Mononuclear cell (primary cell): ENCODE measurements at regions not wholly inside any gene's neighbourhood (a gene's known extent, or its start where the extent isn't known, plus 50 kb on each side); places are given as distances from the start of the nearest gene placed in this dataset.

Experiments
- H3K27me3 ChIP-seq: 2 replicates; pipeline ENCODE4 v1.6.0; 2011; ENCODE audit warnings: low read length, control low read depth; ENCODE audit not compliant: insufficient read depth
- H3K4me1 ChIP-seq: 2 replicates; pipeline ENCODE4 v1.5.1; 2011; ENCODE audit warnings: mild to moderate bottlenecking, low read length, control low read depth; ENCODE audit not compliant: insufficient read depth
- H3K4me3 ChIP-seq: 2 replicates; pipeline ENCODE4 v1.5.1; 2011; ENCODE audit warnings: mild to moderate bottlenecking, low read length, moderate library complexity
- H3K9me3 ChIP-seq: 2 replicates; pipeline ENCODE4 v1.5.1; 2011; ENCODE audit warnings: low read depth, mild to moderate bottlenecking, control low read depth, low read length

DNA sequence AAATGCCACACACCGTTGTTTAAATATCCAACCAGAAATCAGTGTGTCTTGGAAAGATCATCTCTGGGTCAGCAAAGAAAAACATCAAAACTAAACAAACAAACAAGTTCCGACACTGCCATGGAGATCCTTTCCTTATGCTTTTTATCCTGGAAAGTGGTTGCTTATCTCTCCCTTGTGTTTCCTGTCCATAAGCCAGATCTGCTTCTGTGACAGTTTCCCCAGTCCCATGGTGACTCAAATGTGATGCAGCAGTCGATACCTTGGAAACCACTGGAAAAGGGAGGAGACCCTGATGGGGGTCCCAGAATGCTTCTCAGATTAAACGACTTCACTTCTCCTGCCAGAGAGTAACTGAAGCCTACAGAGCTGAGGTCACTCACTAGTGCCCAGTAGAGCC, 94.7 kb downstream of the DMRTA2 start:
- Histone ChIP-seq H3K27me3 (peaks cover 10% of the 10 kb centered on the region), H3K4me1 (peaks cover 9% of the 10 kb centered on the region), H3K4me3 (no peak overlapping the region), H3K9me3 (no peaks in the 10 kb centered on the region)

DNA sequence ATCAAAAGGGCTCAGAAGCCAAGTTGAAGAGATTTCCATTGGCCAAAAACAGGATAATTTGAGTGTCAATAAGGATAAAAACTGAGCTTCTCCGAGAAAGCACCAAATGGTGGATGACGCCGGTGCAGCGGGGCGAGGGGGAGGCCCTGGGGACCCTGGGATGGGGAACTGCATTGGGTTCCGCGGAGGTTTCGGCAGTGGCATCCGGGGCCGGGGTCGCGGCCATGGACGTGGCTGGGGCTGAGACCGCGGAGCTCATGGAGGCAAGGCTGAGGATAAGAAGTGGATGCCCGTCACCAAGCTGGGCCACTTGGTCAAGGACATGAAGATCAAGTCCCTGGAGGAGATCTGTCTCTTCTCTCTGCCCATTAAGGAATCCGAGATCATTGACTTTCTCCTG, 97.2 kb downstream of the DMRTA2 start:
- Histone ChIP-seq H3K9me3 (no peaks in the 10 kb centered on the region), H3K4me3 (no peak overlapping the region), H3K4me1 (no peaks in the 10 kb centered on the region), H3K27me3 (peaks cover 3% of the 10 kb centered on the region)

GRCh38 chr1:50322579-50322978, 100.7 kb downstream of the DMRTA2 start:
- Histone ChIP-seq H3K27me3 (no peaks in the 10 kb centered on the region), H3K9me3 (no peaks in the 10 kb centered on the region), H3K4me1 (no peaks in the 10 kb centered on the region), H3K4me3 (no peak overlapping the region)

GRCh38 chr1:50318428-50318827, 104.8 kb downstream of the DMRTA2 start:
- no peaks in the 10 kb centered on the region for H3K27me3 ChIP-seq
- no peaks in the 10 kb centered on the region for H3K4me1 ChIP-seq
- H3K9me3 ChIP-seq = no peaks in the 10 kb centered on the region
- H3K4me3 ChIP-seq = no peak overlapping the region

DNA sequence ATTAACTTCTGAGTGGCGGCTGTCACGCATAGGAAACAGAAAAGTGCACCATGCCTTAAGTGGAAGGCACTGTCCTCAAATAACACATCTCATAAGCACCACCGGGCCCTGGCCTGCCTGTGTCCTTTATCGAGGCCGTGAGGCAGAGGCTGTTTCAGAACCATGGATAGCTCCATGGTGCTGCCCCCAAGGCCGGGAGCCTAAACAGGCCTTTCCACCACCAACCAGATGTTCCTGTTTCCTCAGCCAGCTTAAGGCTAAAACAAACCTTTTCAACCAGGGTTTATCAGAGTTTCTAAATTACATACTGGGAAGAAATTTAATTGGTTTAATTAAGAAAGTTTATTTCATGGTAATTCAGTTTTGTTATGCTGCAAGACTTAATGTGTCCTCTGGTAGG, 114.4 kb downstream of the DMRTA2 start:
- Histone ChIP-seq H3K9me3 (no peaks in the 10 kb centered on the region), H3K4me1 (no peaks in the 10 kb centered on the region), H3K27me3 (no peaks in the 10 kb centered on the region), H3K4me3 (no peak overlapping the region)

DNA sequence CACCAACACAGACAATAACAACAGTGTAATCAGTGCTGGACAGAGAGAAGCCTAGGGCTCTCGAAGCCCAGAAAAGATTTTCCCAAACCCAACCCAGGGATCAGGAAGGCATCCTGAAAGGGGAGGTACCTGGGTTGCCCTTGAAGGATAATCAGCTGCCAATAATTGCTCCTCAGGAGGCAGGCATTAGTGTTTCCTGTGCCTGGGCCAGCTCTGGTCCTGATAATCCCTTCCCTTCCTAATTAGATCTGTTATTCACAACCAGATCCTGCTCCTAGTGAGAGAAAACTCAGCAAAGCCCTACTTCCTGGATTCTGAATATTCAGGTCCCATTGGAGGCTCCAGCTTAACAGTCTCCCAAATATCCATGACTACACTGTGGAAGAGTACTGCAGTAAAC, 117.4 kb downstream of the DMRTA2 start:
- no peaks in the 10 kb centered on the region for H3K27me3 ChIP-seq
- H3K4me1 ChIP-seq = no peaks in the 10 kb centered on the region
- H3K4me3 ChIP-seq = no peak overlapping the region
- no peaks in the 10 kb centered on the region for H3K9me3 ChIP-seq

- H3K4me3 ChIP-seq = no peak overlapping the region
- H3K9me3 ChIP-seq = no peaks in the 10 kb centered on the region
- H3K27me3 ChIP-seq = no peaks in the 10 kb centered on the region
- no peaks in the 10 kb centered on the region for H3K4me1 ChIP-seq
These were observed 122.9 kb downstream of the DMRTA2 start for GRCh38 chr1:50300297-50300696.

- no peak overlapping the region for H3K4me3 ChIP-seq
- H3K4me1 ChIP-seq = no peaks in the 10 kb centered on the region
- H3K9me3 ChIP-seq = no peaks in the 10 kb centered on the region
- H3K27me3 ChIP-seq = no peaks in the 10 kb centered on the region
These were observed 127.7 kb downstream of the DMRTA2 start for GRCh38 chr1:50295566-50295965.

GRCh38 chr1:50292276-50292675, 131.0 kb downstream of the DMRTA2 start:
- no peaks in the 10 kb centered on the region for H3K4me1 ChIP-seq
- no peaks in the 10 kb centered on the region for H3K27me3 ChIP-seq
- no peak overlapping the region for H3K4me3 ChIP-seq
- H3K9me3 ChIP-seq = no peaks in the 10 kb centered on the region

GRCh38 chr1:50289495-50289894, 133.7 kb downstream of the DMRTA2 start:
- H3K4me3 ChIP-seq = no peak overlapping the region

GRCh38 chr1:50285994-50286393, 137.2 kb downstream of the DMRTA2 start:
- H3K9me3 ChIP-seq = no peaks in the 10 kb centered on the region
- no peaks in the 10 kb centered on the region for H3K27me3 ChIP-seq
- no peaks in the 10 kb centered on the region for H3K4me1 ChIP-seq
- no peak overlapping the region for H3K4me3 ChIP-seq

More at GRCh38 chr1:50289495-50289894, 133.7 kb downstream of the DMRTA2 start:
- H3K9me3 ChIP-seq = no peaks in the 10 kb centered on the region
- no peaks in the 10 kb centered on the region for H3K4me1 ChIP-seq
- no peaks in the 10 kb centered on the region for H3K27me3 ChIP-seq

- Histone ChIP-seq H3K4me3 (no peak overlapping the region), H3K9me3 (no peaks in the 10 kb centered on the region), H3K27me3 (peaks cover 2% of the 10 kb centered on the region), H3K4me1 (no peaks in the 10 kb centered on the region)
These were observed 143.5 kb downstream of the DMRTA2 start for GRCh38 chr1:50279622-50280330.

GRCh38 chr1:50278961-50279360, 144.3 kb downstream of the DMRTA2 start:
- H3K4me1 ChIP-seq = no peaks in the 10 kb centered on the region
- peaks cover 2% of the 10 kb centered on the region for H3K27me3 ChIP-seq
- no peak overlapping the region for H3K4me3 ChIP-seq
- no peaks in the 10 kb centered on the region for H3K9me3 ChIP-seq

- H3K27me3 ChIP-seq = peaks cover 2% of the 10 kb centered on the region
- H3K4me1 ChIP-seq = no peaks in the 10 kb centered on the region
- H3K4me3 ChIP-seq = no peak overlapping the region
- no peaks in the 10 kb centered on the region for H3K9me3 ChIP-seq
These were observed 144.8 kb downstream of the DMRTA2 start for GRCh38 chr1:50278410-50278809.

DNA sequence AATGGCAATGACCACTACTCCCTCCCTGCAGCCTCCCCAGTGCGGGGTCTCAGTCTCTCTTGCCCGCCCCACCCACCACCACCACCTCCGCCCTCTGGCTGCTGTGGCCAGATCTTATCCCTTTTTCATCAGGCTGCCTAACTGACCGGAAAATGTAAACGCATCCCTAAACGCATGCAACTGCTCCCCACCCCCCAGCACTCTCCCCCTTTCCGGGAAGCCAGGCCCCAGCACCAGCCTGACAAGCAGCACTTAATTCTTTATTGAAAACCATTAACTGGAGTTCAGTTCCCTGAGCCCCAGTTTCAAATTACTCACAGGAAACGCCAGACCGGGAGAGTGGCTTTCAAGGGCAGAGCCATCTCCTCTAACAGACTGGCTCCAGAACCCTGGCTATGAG, 147.7 kb downstream of the DMRTA2 start:
- Histone ChIP-seq H3K9me3 (no peaks in the 10 kb centered on the region), H3K27me3 (peaks cover 2% of the 10 kb centered on the region), H3K4me1 (no peaks in the 10 kb centered on the region), H3K4me3 (no peak overlapping the region)

DNA sequence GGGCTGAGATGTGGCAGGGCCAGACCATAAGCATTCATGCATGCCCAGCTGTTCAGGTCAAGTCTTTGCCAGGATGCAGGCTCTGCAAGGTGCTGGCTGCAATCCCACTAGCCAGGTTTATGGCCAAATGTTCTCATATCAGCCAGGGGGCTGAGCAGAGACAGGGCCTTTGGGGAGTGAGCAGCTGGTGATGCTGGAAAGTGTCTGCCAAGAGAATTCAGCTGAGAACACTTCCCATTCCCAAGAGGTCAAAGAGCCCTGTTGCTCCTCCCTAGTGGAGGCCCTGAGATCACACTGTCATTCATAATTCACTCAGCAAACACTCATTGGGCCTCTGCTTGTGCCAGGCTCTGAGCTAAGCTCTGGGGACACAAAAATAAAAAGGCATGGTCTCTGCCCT, 150.3 kb downstream of the DMRTA2 start:
- H3K4me3 ChIP-seq = no peak overlapping the region
- H3K27me3 ChIP-seq = peaks cover 2% of the 10 kb centered on the region
- no peaks in the 10 kb centered on the region for H3K9me3 ChIP-seq
- H3K4me1 ChIP-seq = no peaks in the 10 kb centered on the region
